HCT116 (cell line): ENCODE measurements at regions not wholly inside any gene's neighbourhood (a gene's known extent, or its start where the extent isn't known, plus 50 kb on each side); places are given as distances from the start of the nearest gene placed in this dataset.

Experiments used
- ATAC-seq: fragments of 200-7000 bp; cut with Tn5 transposase; 2 replicates; pipeline ENCODE4 v1.9.1; 2020; ENCODE audit warnings: mild to moderate bottlenecking, moderate library complexity
- BruUV-seq: library from RNA; stranded (reverse); fragments of 400-500 nt; replicated peaks from 2 replicates; lab custom pipeline; 2021; lab: Mats Ljungman, UMichigan
- CTCF ChIA-PET: fragments of 300-600 bp; sonication (Branson Sonifier 250); formaldehyde crosslinking; loops from one replicate; lab custom pipeline; 2021; ENCODE audit warnings: antibody characterized with exemption; lab: Charles Lee
- POLR2A ChIA-PET: fragments of 300-600, 350-600 bp; sonication (Branson Sonifier 250); formaldehyde crosslinking; loops from one replicate; lab custom pipeline; 2021; ENCODE audit warnings: antibody characterized with exemption; lab: Charles Lee
- RAD21 ChIA-PET, 2 experiments: fragments of 300-600 bp; sonication (Branson Sonifier 250); formaldehyde crosslinking; loops; one replicate each; lab custom pipeline; 2023; ENCODE audit warnings: low total read pairs in 2 of 2; ENCODE audit not compliant: uncharacterized antibody in 2 of 2, unreplicated experiment in 2 of 2, low non-redundant PET in 1 of 2; lab: Charles Lee
- DNase-seq: peaks from one replicate; pipeline ENCODE4 v3.0.0-alpha.2; 2010; ENCODE audit warnings: low read depth, low spot score
- H2AFZ ChIP-seq: fragments of 200-600 bp; shearing (Covaris generic), sonication (generic); 2 replicates; pipeline ENCODE4 v1.6.1; 2017; ENCODE audit warnings: low read depth, mixed run types, mixed read lengths, antibody characterized with exemption, low read length; ENCODE audit not compliant: poor library complexity, severe bottlenecking
- H3K27ac ChIP-seq: 2 replicates; pipeline ENCODE4 v1.5.1; 2012; ENCODE audit warnings: low read depth, low read length
- H3K27me3 ChIP-seq: fragments of 200-600 bp; sonication (generic); 2 replicates; pipeline ENCODE4 v1.6.1; 2016; ENCODE audit warnings: mixed run types, low read length, mixed read lengths; ENCODE audit not compliant: insufficient read depth
- H3K36me3 ChIP-seq, 2 experiments: fragments of 200-500 bp in 1 of 2; fragments of 200-600 bp in 1 of 2; sonication (Bioruptor generic) in 1 of 2; sonication (generic) in 1 of 2; 2 replicates each; pipeline versions ENCODE4 v1.5.1 to v1.6.1; 2014 to 2016; ENCODE audit warnings: low read length in 2 of 2, inconsistent platforms in 1 of 2, mixed read lengths in 1 of 2, mixed run types in 1 of 2; ENCODE audit not compliant: insufficient read depth in 2 of 2, control insufficient read depth in 1 of 2
- H3K4me1 ChIP-seq, 2 experiments: fragments of 200-600 bp in 1 of 2; sonication (generic) in 1 of 2; 2 replicates each; pipeline versions ENCODE4 v1.5.1 to v1.6.1; 2012 to 2017; ENCODE audit warnings: low read length in 2 of 2, inconsistent platforms in 1 of 2, mild to moderate bottlenecking in 1 of 2, mixed read lengths in 1 of 2, mixed run types in 1 of 2, moderate library complexity in 1 of 2; ENCODE audit not compliant: insufficient read depth in 2 of 2, control insufficient read depth in 1 of 2
- H3K4me2 ChIP-seq: fragments of 200-600 bp; sonication (generic); 2 replicates; pipeline ENCODE4 v1.6.1; 2017; ENCODE audit warnings: mixed run types, low read length, mixed read lengths
- H3K4me3 ChIP-seq, 2 experiments: fragments of 200-600 bp in 1 of 2; sonication (generic) in 1 of 2; replicated peaks in 1 of 2; 2 replicates each; pipeline ENCODE4 v1.5.1; 2011 to 2016; ENCODE audit warnings: low read length in 2 of 2, control low read depth in 1 of 2, low read depth in 1 of 2, mild to moderate bottlenecking in 1 of 2, mixed read lengths in 1 of 2, mixed run types in 1 of 2
- H3K79me2 ChIP-seq: fragments of 200-600 bp; sonication (generic); 2 replicates; pipeline ENCODE4 v1.6.1; 2017; ENCODE audit warnings: mild to moderate bottlenecking, mixed run types, low read length, moderate library complexity, mixed read lengths; ENCODE audit not compliant: insufficient read depth
- H3K9ac ChIP-seq: fragments of 200-600 bp; sonication (generic); 2 replicates; pipeline ENCODE4 v1.6.1; 2016; ENCODE audit warnings: low read length, mixed read lengths
- H3K9me2 ChIP-seq: fragments of 200-600 bp; sonication (generic), shearing (Covaris generic); 2 replicates; pipeline ENCODE4 v1.6.1; 2017; ENCODE audit warnings: mixed run types, mild to moderate bottlenecking, moderate library complexity; ENCODE audit not compliant: insufficient read depth
- H3K9me3 ChIP-seq, 2 experiments: fragments of 200-500 bp in 1 of 2; fragments of 200-600 bp in 1 of 2; sonication (Bioruptor generic) in 1 of 2; sonication (generic) in 1 of 2; 2 replicates each; pipeline ENCODE4 v1.6.1; 2014 to 2017; ENCODE audit warnings: low read length in 2 of 2, mixed read lengths in 2 of 2, inconsistent platforms in 1 of 2, low read depth in 1 of 2, mild to moderate bottlenecking in 1 of 2, mixed run types in 1 of 2, moderate library complexity in 1 of 2; ENCODE audit not compliant: control insufficient read depth in 1 of 2, insufficient read depth in 1 of 2
- H4K20me1 ChIP-seq: fragments of 200-600 bp; sonication (generic), shearing (Covaris generic); 2 replicates; pipeline ENCODE4 v1.6.1; 2017; ENCODE audit warnings: mixed run types, mild to moderate bottlenecking, moderate library complexity; ENCODE audit not compliant: insufficient read depth
- ATF3 ChIP-seq: IDR thresholded peaks from 2 replicates; pipeline ENCODE4 v1.6.1; 2012
- EGR1 ChIP-seq: IDR thresholded peaks from 2 replicates; pipeline ENCODE4 v1.6.1; 2012; ENCODE audit warnings: low read depth
- ELF1 ChIP-seq: IDR thresholded peaks from 2 replicates; pipeline ENCODE4 v1.6.1; 2012; ENCODE audit warnings: low read depth, borderline replicate concordance
- EZH2 ChIP-seq: fragments of 200-600 bp; sonication (generic); IDR thresholded peaks from 2 replicates; pipeline ENCODE4 v1.6.1; 2017; ENCODE audit warnings: antibody characterized with exemption, mixed run types
- FOSL1 ChIP-seq: IDR thresholded peaks from 2 replicates; pipeline ENCODE4 v1.6.1; 2012; ENCODE audit warnings: low read depth
- JUND ChIP-seq: IDR thresholded peaks from 2 replicates; pipeline ENCODE4 v1.6.1; 2012
- MAX ChIP-seq: IDR thresholded peaks from 2 replicates; pipeline ENCODE4 v1.6.1; 2012
- POLR2A ChIP-seq: IDR thresholded peaks from 2 replicates; pipeline ENCODE4 v1.7.0; 2011; ENCODE audit warnings: borderline replicate concordance; ENCODE audit not compliant: insufficient read depth, insufficient read length; ENCODE audit errors: extremely low read depth
- POLR2AphosphoS5 ChIP-seq: IDR thresholded peaks from 2 replicates; pipeline ENCODE4 v1.6.1; 2011; ENCODE audit warnings: mild to moderate bottlenecking, low read depth, low read length, moderate library complexity
- RAD21 ChIP-seq: IDR thresholded peaks from 2 replicates; pipeline ENCODE4 v1.6.1; 2012; ENCODE audit warnings: low read depth, mild to moderate bottlenecking
- SIN3A ChIP-seq: IDR thresholded peaks from 2 replicates; pipeline ENCODE4 v1.6.1; 2012; ENCODE audit warnings: low read depth
- SP1 ChIP-seq: IDR thresholded peaks from 2 replicates; pipeline ENCODE4 v1.6.1; 2012; ENCODE audit warnings: low read depth
- ZNF274 ChIP-seq: fragments of 200-500 bp; sonication (Bioruptor generic); IDR thresholded peaks from 2 replicates; pipeline ENCODE4 v1.6.1; 2014; ENCODE audit warnings: mild to moderate bottlenecking, low read depth, low read length, inconsistent platforms
- intact Hi-C: fragments of 100-400 bp; cut with micrococcal nuclease; formaldehyde crosslinking; loops from 2 replicates; pipeline ENCODE4 v1.10.0; 2022
- TF ChIP-seq, protein P1 (sequence below): IDR thresholded peaks from 2 replicates; pipeline ENCODE4 v1.6.1; 2011; ENCODE audit warnings: mild to moderate bottlenecking, low read length, moderate library complexity; ENCODE audit not compliant: insufficient replicate concordance; ENCODE audit errors: extremely low read depth

DNA sequence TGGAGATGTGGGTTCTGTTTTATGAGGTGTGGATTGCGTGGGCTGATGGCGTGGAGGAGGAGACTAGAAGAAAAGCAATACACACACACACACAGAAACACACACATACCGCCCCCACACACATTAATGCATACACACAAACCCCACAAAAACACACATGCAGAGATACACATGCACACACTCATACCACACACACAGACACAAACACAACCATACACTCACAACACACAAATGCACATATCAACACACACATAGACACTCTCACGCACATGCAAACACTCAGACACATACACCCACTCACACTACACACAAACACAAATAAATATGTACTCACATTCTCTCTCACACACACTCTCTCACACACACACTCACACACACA lies 75.7 kb upstream of the UBL3 start:
- H3K27me3 ChIP-seq: no peaks in the 10 kb centered on the region
- H3K4me1 ChIP-seq: peaks cover 37 to 49% of the 10 kb centered on the region in 2 experiments
- H3K27ac ChIP-seq: no peak overlapping the region
- no peaks in the 10 kb centered on the region for H3K36me3 ChIP-seq
- DNase-seq (no peak), ATAC-seq (no peak)
- intact Hi-C loops: loop anchor here (5.0 to 10.0 kb wide), 2 partner anchors 154 to 189 kb away; no protein-coding TSS in a partner anchor
- H3K9me3 ChIP-seq: no peaks in the 10 kb centered on the region
- no peak overlapping the region for H2AFZ ChIP-seq
- H3K4me3 ChIP-seq: no peak overlapping the region
- POLR2A ChIA-PET: no interaction called here
- H3K4me2 ChIP-seq: no peak overlapping the region
- CTCF ChIA-PET: no interaction called here
- no peaks in the 10 kb centered on the region for H3K79me2 ChIP-seq
- H3K9me2 ChIP-seq: no peaks in the 10 kb centered on the region
- BruUV-seq: no TSS peak
- H4K20me1 ChIP-seq: no peaks in the 10 kb centered on the region
- TF ChIP-seq RAD21 (no peak), JUND (no peak), ELF1 (no peak), ATF3 (no peak), SP1 (no peak), EZH2 (no peak), FOSL1 (no peak), EGR1 (no peak), POLR2A (no peak), POLR2AphosphoS5 (no peak), ZNF274 (no peak), SIN3A (no peak), MAX (no peak)
- TF ChIP-seq, protein P1, sequence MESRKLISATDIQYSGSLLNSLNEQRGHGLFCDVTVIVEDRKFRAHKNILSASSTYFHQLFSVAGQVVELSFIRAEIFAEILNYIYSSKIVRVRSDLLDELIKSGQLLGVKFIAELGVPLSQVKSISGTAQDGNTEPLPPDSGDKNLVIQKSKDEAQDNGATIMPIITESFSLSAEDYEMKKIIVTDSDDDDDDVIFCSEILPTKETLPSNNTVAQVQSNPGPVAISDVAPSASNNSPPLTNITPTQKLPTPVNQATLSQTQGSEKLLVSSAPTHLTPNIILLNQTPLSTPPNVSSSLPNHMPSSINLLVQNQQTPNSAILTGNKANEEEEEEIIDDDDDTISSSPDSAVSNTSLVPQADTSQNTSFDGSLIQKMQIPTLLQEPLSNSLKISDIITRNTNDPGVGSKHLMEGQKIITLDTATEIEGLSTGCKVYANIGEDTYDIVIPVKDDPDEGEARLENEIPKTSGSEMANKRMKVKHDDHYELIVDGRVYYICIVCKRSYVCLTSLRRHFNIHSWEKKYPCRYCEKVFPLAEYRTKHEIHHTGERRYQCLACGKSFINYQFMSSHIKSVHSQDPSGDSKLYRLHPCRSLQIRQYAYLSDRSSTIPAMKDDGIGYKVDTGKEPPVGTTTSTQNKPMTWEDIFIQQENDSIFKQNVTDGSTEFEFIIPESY: no peak
- TF ChIP-seq, all 23 proteins: peak for 0
- no peak overlapping the region for H3K9ac ChIP-seq
- RAD21 ChIA-PET: no interaction called here
